Astrocyte of the cerebellum (primary cell): ENCODE measurements at regions not wholly inside any gene's neighbourhood (a gene's known extent, or its start where the extent isn't known, plus 50 kb on each side); places are given as distances from the start of the nearest gene placed in this dataset.

ENCODE experiments used
- DNase-seq: peaks from one replicate; pipeline ENCODE4 v3.0.0-alpha.2; 2011; ENCODE audit warnings: low read depth
- H3K4me3 ChIP-seq: 2 replicates; pipeline ENCODE4 v1.5.1; 2011; ENCODE audit warnings: mild to moderate bottlenecking, low read depth, low read length, moderate library complexity
- in situ Hi-C: cut with HindIII; loops from 2 replicates; pipeline ENCODE4 v1.10.0; 2017; ENCODE audit warnings: low sequenced_read_pairs
- TF ChIP-seq, protein P1 (sequence below): IDR thresholded peaks from 2 replicates; pipeline ENCODE4 v1.5.1; 2012; ENCODE audit warnings: low read length, low read depth, moderate library complexity, mild to moderate bottlenecking; ENCODE audit errors: missing control alignments

GRCh38 chr7:41383596-41383995 lies 319.3 kb downstream of the INHBA start:
- H3K4me3 ChIP-seq = no peak overlapping the region
- in situ Hi-C loops = no loop called here
- no peak for DNase-seq
- TF ChIP-seq, protein P1, sequence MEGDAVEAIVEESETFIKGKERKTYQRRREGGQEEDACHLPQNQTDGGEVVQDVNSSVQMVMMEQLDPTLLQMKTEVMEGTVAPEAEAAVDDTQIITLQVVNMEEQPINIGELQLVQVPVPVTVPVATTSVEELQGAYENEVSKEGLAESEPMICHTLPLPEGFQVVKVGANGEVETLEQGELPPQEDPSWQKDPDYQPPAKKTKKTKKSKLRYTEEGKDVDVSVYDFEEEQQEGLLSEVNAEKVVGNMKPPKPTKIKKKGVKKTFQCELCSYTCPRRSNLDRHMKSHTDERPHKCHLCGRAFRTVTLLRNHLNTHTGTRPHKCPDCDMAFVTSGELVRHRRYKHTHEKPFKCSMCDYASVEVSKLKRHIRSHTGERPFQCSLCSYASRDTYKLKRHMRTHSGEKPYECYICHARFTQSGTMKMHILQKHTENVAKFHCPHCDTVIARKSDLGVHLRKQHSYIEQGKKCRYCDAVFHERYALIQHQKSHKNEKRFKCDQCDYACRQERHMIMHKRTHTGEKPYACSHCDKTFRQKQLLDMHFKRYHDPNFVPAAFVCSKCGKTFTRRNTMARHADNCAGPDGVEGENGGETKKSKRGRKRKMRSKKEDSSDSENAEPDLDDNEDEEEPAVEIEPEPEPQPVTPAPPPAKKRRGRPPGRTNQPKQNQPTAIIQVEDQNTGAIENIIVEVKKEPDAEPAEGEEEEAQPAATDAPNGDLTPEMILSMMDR = no peak

DNA sequence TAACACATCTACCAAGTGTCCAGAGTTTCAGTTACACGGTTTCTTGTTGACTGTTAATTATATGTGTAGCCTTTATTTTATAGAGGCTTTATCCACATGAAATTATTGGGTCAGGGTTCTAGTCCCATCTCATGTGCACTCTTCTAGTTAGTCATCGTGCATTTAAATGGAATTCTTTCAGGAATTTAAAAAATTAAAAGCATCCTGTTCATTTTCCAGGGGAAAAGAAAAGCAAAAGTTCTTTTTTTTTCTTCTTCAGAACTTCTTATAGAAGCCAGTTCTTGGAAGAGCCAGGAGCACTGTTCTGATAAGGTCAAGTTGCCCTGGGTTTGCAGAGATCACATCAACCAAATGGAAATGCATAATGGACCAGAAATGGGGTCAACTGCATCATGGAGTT lies 324.7 kb downstream of the INHBA start:
- in situ Hi-C loops = no loop called here
- no peak overlapping the region for H3K4me3 ChIP-seq
- TF ChIP-seq, protein P1 = no peak
- DNase-seq = no peak

- H3K4me3 ChIP-seq = no peak overlapping the region
- TF ChIP-seq, protein P1 = no peak
- in situ Hi-C loops = no loop called here
- DNase-seq = no peak
Measured at GRCh38 chr7:41375582-41375981, 327.3 kb downstream of the INHBA start.

- DNase-seq = no peak
- TF ChIP-seq, protein P1 = no peak
- no peak overlapping the region for H3K4me3 ChIP-seq
- in situ Hi-C loops = no loop called here
Measured at GRCh38 chr7:41374150-41374848, 328.6 kb downstream of the INHBA start.

- DNase-seq = no peak
- H3K4me3 ChIP-seq = no peak overlapping the region
- TF ChIP-seq, protein P1 = no peak
- in situ Hi-C loops = no loop called here
Measured at GRCh38 chr7:41367967-41368882, 334.7 kb downstream of the INHBA start.

DNA sequence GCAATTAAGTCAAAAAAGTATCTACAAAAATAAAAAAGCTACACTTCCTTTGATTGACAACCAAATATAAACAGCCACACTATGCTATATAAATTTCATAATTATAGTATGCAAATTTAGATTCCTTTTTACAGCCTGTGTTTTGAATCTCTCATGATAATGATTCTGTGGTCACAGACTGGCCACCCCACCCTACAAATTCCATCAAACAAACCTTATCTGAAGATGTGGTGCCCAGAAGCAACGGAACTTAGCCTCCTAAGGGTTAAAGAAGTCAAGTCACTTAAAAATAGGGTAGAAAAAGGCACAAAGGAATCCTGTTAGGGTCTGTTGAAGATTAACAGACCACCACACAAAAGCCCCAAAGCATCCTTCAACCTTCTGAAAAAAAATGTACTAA lies 351.8 kb downstream of the INHBA start:
- H3K4me3 ChIP-seq = no peak overlapping the region
- in situ Hi-C loops = no loop called here
- DNase-seq = no peak
- TF ChIP-seq, protein P1 = no peak
